ENCODE measurements at regions not wholly inside any gene's neighbourhood (a gene's known extent, or its start where the extent isn't known, plus 50 kb on each side); places are given as distances from the start of the nearest gene placed in this dataset.

- Histone ChIP-seq H3K27ac (no peak overlapping the region), H3K4me3 (ENCODE audit: low read depth, low read length) (no peak overlapping the region), H3K9me3 (ENCODE audit: severe bottlenecking) (no peaks in the 10 kb centered on the region), H3K27me3 (ENCODE audit: insufficient read depth, low read depth, severe bottlenecking) (no peaks in the 10 kb centered on the region), H3K36me3 (no peaks in the 10 kb centered on the region)
- DNase-seq: no peak
- no peak for TF ChIP-seq CTCF (IDR thresholded peaks at IDR 0.05; ENCODE audit: low read depth, low read length)
Measured at GRCh38 chr2:16112972-16113560, 172.7 kb downstream of the MYCN start.

DNA sequence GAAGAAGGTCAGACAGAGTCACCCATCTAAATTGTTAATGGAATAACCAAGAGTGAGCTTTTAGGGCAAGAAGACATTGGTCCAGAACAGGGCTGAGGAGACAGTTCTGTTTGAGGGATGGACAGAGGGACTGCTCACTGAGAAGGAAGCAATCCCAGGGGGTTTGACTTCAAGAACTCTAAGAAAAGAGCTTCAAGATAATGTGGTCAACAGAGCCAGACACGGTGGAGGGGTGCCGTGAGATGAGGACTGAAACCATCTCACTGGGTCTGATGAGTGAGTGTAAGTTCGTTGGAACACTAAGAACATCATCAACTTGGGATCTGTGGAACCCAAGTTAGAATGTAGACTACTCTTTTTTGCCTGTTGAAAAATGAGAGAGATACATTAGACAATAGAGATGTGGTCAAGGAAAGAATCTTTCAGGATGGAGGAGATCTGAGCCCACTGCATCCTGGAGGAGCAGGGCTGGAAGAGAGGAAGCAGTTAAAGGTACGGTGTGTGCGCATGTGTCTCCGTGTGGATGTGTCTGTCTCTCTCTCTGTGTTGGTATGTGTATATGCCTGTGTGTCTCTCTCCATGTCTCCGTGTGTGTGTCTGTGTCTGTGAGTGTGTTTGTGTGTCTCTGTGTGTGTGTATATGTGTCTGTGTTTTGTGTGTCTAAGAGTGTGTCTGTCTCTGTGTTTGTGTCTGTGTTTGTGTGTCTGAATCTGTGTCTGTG lies 172.1 kb downstream of the MYCN start:
- Histone ChIP-seq H3K4me3 (ENCODE audit: low read depth, low read length) (no peak overlapping the region), H3K27ac (no peak overlapping the region), H3K9me3 (ENCODE audit: severe bottlenecking) (no peaks in the 10 kb centered on the region), H3K27me3 (ENCODE audit: insufficient read depth, low read depth, severe bottlenecking) (no peaks in the 10 kb centered on the region), H3K36me3 (no peaks in the 10 kb centered on the region)
- TF ChIP-seq CTCF (IDR thresholded peaks at IDR 0.05; ENCODE audit: low read depth, low read length): no peak
- no peak for DNase-seq

DNA sequence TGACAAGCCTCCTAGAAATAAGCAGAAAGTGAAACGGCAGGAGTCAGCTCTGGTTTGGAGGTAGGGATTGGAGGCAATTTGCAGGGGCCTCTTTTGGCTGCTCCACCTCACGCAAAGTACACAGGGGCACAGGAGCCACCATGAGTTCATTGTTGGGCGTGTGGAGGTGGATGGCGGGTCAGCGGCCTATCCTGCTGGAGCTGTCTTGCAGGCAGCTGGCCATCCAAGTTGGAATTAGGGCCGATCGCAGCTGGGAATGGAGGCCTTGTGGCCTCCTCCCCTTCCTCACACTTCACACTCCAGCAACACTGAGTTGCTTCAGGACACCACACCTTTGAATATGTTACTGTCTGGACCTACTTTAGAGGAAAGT lies 171.5 kb downstream of the MYCN start:
- Histone ChIP-seq H3K36me3 (no peaks in the 10 kb centered on the region), H3K4me3 (ENCODE audit: low read depth, low read length) (no peak overlapping the region), H3K9me3 (ENCODE audit: severe bottlenecking) (no peaks in the 10 kb centered on the region), H3K27ac (no peak overlapping the region), H3K27me3 (ENCODE audit: insufficient read depth, low read depth, severe bottlenecking) (no peaks in the 10 kb centered on the region)
- no peak for DNase-seq
- no peak for TF ChIP-seq CTCF (IDR thresholded peaks at IDR 0.05; ENCODE audit: low read depth, low read length)

DNA sequence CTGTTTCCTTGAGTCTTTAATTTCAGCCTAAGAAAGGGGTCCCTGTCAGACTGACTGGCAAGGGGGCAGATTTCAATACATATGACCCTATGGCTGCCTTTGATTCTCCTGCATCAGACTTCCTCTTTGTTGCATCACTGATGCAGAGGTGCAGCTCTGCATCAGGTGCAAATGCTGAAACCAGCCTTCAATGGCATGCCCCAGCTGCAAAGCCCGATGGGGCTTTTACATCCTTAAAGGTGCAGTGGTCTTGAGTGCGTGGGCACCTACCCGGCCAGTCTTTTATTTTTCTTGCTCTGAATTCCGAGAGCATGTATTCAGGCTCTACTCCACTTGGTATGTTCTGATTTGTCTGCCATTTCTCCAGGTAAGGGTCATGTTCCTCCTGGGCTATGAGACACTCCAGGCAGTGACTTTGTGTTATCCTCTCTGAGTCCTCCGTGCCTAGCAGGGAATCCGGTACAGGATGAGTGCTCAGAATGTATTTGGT lies 169.5 kb downstream of the MYCN start:
- H3K36me3 ChIP-seq: no peaks in the 10 kb centered on the region
- TF ChIP-seq CTCF (IDR thresholded peaks at IDR 0.05; ENCODE audit: low read depth, low read length): no peak
- H3K4me3 ChIP-seq (ENCODE audit: low read depth, low read length): no peak overlapping the region
- H3K27me3 ChIP-seq (ENCODE audit: insufficient read depth, low read depth, severe bottlenecking): no peaks in the 10 kb centered on the region
- no peaks in the 10 kb centered on the region for H3K9me3 ChIP-seq (ENCODE audit: severe bottlenecking)
- no peak for DNase-seq
- no peak overlapping the region for H3K27ac ChIP-seq

DNA sequence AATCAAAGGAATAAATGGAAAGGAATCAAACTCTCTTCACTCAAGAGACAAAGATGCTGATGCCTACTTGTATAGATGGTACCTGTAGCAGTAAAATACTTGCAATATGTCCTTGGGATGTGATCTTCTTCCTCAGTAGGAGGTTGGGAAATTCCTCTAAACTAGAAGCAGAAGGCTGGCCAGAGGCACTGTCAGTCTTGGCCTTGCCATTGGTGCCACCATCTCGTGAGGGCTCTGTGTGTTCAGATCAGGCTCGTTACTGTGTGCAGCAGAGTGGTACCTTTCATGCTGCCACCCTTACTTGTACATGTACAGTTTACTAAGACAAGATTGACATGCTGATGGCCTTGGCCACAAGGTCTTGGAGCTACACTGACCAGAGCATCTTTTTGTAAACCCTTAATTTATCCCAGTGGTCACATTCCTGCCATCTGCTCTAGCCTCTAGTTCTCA lies 169.0 kb downstream of the MYCN start:
- no peak for DNase-seq
- H3K9me3 ChIP-seq (ENCODE audit: severe bottlenecking): no peaks in the 10 kb centered on the region
- TF ChIP-seq CTCF (IDR thresholded peaks at IDR 0.05; ENCODE audit: low read depth, low read length): no peak
- H3K4me3 ChIP-seq (ENCODE audit: low read depth, low read length): no peak overlapping the region
- H3K27ac ChIP-seq: no peak overlapping the region
- H3K27me3 ChIP-seq (ENCODE audit: insufficient read depth, low read depth, severe bottlenecking): no peaks in the 10 kb centered on the region
- H3K36me3 ChIP-seq: no peaks in the 10 kb centered on the region

Measured in WERI-Rb-1 (cell line).